NCI-H128 (cell line): ENCODE measurements at regions not wholly inside any gene's neighbourhood (a gene's known extent, or its start where the extent isn't known, plus 50 kb on each side); places are given as distances from the start of the nearest gene placed in this dataset.
"Not testable (repeated sequence)": the region's sequence is repeated elsewhere in the genome, so short reads cannot be mapped to it uniquely, and the experiment has no call there.

Experiments used
- DNase-seq: peaks from one replicate; lab custom pipeline; 2025; ENCODE audit not compliant: unreplicated experiment; lab: John Stamatoyannopoulos, UW

- no peak for DNase-seq
Measured at GRCh38 chr11:38461751-38462150, 1863.7 kb upstream of the RAG2 start.

DNA sequence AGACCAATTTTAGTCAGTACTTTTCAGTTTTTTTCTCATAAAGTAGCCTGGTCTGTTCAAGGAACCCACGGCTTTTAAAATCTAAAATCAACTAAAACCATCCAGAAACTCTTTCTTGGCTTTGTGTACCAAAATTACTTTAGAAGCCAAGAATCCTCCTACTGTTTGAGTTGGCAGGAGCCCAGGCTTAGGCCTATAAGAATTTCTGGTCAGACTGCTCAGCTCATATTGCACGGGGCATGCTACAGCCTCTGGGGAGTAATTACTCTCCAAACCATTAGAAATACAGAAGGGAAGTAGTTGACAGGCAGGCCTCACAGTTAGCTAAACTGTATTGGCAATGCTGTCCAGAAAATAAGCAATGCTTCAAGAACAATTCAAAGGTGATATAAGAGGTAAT, 1862.9 kb upstream of the RAG2 start:
- DNase-seq: no peak

DNA sequence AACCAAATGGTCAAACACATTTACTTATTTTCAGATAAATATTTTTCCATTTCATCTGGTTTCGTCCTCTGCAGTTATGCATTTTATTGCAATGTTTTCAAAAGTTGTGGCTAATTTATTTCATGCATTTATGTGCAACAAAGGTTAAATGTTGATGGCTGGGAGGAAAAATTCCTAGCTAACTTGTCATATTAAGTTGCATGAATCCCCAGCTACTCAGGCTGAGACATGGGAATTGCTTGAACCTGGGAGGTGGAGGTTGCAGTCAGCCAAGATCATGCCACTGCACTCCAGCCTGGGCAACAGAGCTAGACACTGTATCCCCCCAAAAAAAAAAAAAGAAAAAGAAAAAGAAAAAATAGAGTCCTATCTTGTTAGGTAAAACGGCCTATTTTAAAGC, 1862.4 kb upstream of the RAG2 start:
- DNase-seq: no peak

- DNase-seq: no peak
Measured at GRCh38 chr11:38456371-38456770, 1858.3 kb upstream of the RAG2 start.

- no peak for DNase-seq
Measured at GRCh38 chr11:38448284-38448683, 1850.2 kb upstream of the RAG2 start.

DNA sequence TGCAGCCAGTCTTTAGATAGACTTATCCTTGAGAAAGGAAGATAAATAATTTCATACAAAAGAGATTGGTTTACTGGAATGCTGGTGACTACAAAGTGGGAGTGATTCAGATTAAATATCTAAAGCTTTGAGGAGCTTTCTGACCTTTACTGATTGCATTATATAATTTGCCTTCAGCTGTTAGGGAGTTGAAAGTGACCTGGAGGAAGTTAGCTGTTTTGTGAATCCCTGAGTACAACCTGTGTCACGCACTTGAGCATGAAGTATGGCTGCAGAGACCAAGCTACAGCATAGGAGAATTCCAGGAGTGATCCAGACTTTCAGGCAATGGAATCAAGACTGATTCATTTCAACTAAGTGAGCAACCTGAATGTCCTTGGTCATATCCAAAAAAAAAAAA, 1848.3 kb upstream of the RAG2 start:
- no peak for DNase-seq

GRCh38 chr11:38438091-38438490, 1840.1 kb upstream of the RAG2 start:
- no peak for DNase-seq

DNA sequence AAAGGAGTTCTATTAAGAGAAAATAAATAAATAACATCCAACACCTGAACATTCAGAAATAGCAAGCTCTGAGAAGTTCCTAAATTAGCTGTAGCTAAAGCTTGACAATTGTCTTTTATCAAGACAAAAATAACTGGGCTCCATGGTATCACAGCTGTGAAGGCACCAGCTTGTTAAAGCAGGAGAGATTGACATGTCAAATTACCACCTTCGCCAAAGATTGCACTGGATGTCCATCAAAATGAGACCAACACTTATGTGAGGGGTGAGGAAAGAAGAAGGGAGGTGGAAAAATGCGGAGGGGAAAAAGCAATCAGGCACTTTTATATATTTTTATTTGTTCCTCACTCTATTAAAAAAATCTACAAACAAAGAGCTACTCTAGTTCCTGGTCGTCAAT, 1827.5 kb upstream of the RAG2 start:
- DNase-seq: no peak

DNA sequence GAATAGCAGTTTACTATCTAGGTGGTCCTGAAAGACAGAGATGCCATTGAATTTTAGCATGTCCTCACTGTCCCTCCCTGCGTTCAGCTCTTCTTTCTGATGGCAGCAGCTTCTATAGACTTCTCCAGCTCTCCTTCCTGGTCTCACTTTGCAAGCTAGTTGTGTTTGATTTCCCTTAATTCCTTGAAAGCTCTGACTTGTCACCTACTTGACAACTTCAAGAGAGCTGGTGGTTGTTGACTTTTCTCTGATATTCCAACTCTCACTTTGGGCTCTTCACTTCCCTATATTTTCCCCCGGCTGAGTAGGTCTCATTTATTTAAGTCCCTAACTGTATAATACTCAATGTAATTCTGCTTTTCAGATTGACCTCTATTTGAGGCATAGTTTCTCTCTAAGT, 1825.0 kb upstream of the RAG2 start:
- no peak for DNase-seq

DNA sequence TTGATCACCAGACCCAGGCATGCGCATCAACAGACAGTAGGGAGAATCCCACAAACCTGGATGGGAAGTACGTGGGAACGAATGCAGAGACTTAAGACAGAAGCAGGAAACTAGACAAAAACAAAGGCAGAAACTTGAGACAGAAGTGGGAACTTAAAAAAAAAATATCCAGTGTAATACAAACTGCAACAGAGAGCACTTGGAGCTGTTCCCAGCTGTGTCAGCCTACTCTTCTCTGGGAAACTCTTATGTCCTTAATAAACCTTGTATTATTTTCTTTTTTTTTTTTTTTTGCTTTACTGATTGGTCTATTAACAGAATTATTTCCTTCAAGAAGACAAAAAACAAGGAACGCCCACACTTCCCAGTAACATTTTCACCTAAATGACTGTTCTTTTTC, 1818.1 kb upstream of the RAG2 start:
- no peak for DNase-seq

DNA sequence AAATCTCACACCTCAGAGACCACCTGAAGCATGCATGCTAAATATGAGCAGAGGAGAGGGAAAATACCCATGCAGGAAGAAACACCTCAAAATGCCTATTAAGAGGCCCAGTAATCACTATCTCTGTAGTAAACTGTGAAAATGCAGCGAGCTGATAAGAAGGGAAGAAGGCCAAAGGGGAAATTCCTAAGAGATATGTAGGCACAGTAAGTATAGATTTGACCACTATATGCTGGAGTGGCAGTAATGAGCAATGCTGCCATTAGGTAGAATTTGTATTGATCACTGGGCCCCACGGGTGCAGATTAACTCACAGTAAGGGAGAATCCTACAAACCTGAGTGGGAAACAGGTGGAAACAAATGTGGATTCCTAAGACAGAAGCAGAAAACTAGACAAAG, 1813.1 kb upstream of the RAG2 start:
- no peak for DNase-seq

DNA sequence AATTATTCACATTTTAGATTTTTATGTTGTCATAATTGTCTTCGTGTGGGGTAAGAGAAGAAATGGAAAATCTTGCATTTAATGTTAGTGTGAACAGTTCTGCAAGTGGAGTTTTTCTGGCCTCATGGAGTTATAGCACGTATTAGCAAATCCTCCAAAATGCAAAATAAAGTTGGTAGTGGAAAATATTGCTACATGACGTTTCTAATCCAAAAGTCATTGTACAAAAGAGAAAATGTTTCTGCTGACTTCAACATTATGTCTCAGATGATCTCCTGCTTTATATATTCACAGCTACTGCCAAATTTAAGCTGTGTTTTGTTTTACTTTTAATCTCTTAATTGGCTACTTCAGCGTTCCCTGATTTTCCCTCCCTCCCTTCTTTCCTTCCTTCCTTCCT, 1804.0 kb upstream of the RAG2 start:
- no peak for DNase-seq

DNA sequence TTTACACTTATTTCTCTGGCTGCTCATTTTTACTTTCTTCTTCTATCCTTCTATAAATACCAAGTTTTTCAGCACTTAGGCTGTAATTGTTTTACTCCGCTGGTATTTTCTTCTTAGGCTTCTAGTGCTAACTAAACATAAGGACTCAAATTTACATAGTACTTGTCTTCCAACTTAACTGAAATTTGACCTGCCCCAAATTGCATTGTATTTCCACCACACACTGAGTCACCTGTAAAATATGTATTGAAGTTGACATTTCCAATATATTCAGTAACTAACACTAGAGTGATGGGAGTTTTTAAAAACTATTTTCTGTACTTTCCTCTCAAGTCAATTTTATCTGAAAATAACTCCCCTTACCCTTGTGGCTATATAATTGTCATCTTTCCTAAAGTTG, 1794.1 kb upstream of the RAG2 start:
- DNase-seq: no peak

DNA sequence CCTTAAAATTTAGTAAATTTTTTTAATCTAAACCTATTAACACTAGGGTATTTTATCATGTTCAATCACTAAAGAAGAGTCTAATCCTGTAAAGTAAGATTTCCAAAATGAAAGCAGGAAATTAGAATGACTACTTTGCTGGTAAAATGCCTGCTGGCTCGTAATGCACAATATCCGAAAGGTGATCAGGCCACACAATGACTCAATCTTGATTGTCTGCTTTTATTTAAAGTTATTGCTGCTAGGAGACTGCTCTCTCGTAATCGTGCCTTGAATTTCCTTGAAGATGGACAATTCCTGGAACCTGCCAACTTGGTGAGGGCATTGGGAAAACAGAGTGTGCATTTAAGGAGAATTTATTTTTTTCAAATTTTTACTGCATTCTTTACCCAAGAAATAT, 1786.5 kb upstream of the RAG2 start:
- no peak for DNase-seq

GRCh38 chr11:38365274-38365673, 1767.2 kb upstream of the RAG2 start:
- DNase-seq: no peak

GRCh38 chr11:38356255-38356654, 1758.2 kb upstream of the RAG2 start:
- no peak for DNase-seq

- DNase-seq: no peak
Measured at GRCh38 chr11:38345286-38345685, 1747.2 kb upstream of the RAG2 start.

- not testable (repeated sequence) for DNase-seq
Measured at GRCh38 chr11:38341612-38342011, 1743.6 kb upstream of the RAG2 start.

DNA sequence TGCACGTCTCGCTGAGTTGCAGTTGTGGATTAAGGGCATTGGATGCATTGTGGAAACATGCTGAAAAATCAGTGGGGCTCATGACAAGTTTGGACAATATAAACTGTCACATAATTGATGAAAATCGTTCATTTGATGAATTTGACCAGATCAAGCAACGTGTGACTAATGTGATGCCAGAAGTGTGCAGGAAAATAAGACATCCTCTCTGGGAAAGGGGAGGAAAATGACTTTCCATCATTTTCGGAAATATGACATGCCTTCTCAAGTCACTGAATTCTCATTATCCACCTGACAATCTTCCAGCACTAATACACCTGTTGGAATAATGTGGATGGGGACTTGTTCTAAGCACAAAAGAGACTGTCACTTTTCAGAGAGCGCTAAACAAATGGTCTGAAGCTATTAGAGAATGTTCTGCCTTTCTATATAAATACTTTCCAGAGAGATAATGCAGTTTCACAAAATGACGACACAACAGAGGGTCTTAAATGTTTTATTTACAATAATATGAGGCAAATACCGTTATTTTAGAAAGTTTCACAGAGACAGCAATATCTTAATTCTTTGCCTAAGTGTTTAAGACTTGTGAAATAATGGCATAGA, 1741.9 kb upstream of the RAG2 start:
- no peak for DNase-seq

- DNase-seq: not testable (repeated sequence)
Measured at GRCh38 chr11:38338022-38338421, 1740.0 kb upstream of the RAG2 start.

DNA sequence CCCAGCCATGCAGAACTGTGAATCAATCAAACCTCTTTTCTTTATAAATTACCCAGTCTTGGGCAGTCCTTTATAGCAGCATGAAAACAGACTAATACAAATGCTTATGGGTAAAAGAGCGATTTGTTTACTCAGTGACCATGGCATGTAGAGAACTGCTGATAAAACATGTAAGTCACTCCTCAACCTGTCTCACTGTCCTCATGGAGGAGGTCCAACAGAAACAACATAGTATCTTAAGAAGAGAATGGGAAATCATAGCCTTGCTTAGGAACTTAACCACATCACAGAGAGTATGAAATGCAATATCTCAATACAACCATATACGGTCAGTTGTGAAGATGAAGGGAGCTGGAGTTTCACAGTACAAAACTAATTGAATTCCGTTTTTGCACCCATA, 1734.0 kb upstream of the RAG2 start:
- no peak for DNase-seq

- no peak for DNase-seq
Measured at GRCh38 chr11:38330578-38330977, 1732.5 kb upstream of the RAG2 start.

GRCh38 chr11:38323961-38324761, 1726.1 kb upstream of the RAG2 start:
- no peak for DNase-seq
